HepG2 (cell line): ENCODE measurements at regions not wholly inside any gene's neighbourhood (a gene's known extent, or its start where the extent isn't known, plus 50 kb on each side); places are given as distances from the start of the nearest gene placed in this dataset.

ENCODE experiments used
- ATAC-seq: fragments of 200-7000 bp; cut with Tn5 transposase; 3 replicates; pipeline ENCODE4 v1.9.1; 2020; ENCODE audit warnings: mild to moderate bottlenecking, moderate library complexity
- BruUV-seq: library from RNA; stranded (reverse); fragments of 400-500 nt; replicated peaks from 2 replicates; lab custom pipeline; 2021; lab: Mats Ljungman, UMichigan
- CTCF ChIA-PET: fragments of 300-600 bp; formaldehyde crosslinking; extraction: SDS; loops from one replicate; lab custom pipeline; 2021; ENCODE audit warnings: low total read pairs, inconsistent platforms, low intra/inter-chr PET ratio; lab: Yijun Ruan, JAX
- POLR2A ChIA-PET: fragments of 350-600 bp; sonication (Branson Sonifier 250); formaldehyde crosslinking; loops from one replicate; lab custom pipeline; 2020; ENCODE audit warnings: antibody characterized with exemption, inconsistent platforms; lab: Yijun Ruan, JAX
- DNase-seq: peaks from one replicate; pipeline ENCODE4 v3.0.0-alpha.2; 2015; ENCODE audit warnings: low spot score
- FAIRE-seq: peaks from 3 replicates; lab custom pipeline; 2011; peaks lifted over from hg19 to GRCh38; lab: Jason Lieb, UNC
- H2AFZ ChIP-seq: one replicate; pipeline ENCODE4 v1.6.1; 2011; ENCODE audit warnings: low read length, inconsistent platforms
- H3K27ac ChIP-seq: fragments of 300-600 bp; 3 replicates; pipeline ENCODE4 v1.8.0; 2011; ENCODE audit warnings: mixed run types, mild to moderate bottlenecking, mixed read lengths, low read length, inconsistent platforms; ENCODE audit not compliant: insufficient read depth; ENCODE audit errors: extremely low read length
- H3K27me3 ChIP-seq, 2 experiments: fragments of 200-600 bp in 1 of 2; 2 replicates in 1 of 2; 3 replicates in 1 of 2; pipeline versions ENCODE4 v1.6.0 to v1.8.0; 2011; ENCODE audit warnings: low read length in 2 of 2, mild to moderate bottlenecking in 2 of 2, moderate library complexity in 2 of 2, inconsistent platforms in 1 of 2; ENCODE audit not compliant: insufficient read depth in 2 of 2, control insufficient read depth in 1 of 2
- H3K36me3 ChIP-seq, 2 experiments: fragments of 200-600 bp in 1 of 2; replicated peaks in 1 of 2; 2 replicates in 1 of 2; 3 replicates in 1 of 2; pipeline versions ENCODE4 v1.5.1 to v1.8.0; 2011; ENCODE audit warnings: low read length in 2 of 2, inconsistent platforms in 1 of 2; ENCODE audit not compliant: insufficient read depth in 2 of 2, control insufficient read depth in 1 of 2
- H3K4me1 ChIP-seq: 2 replicates; pipeline ENCODE4 v1.5.1; 2012; ENCODE audit warnings: low read length, inconsistent platforms; ENCODE audit not compliant: insufficient read depth
- H3K4me2 ChIP-seq: 2 replicates; pipeline ENCODE4 v1.6.0; 2011; ENCODE audit warnings: low read depth, low read length, inconsistent platforms
- H3K4me3 ChIP-seq, 3 experiments: fragments of 200-600 bp in 1 of 3; sonication (generic), shearing (Covaris generic) in 1 of 3; replicated peaks in 1 of 3; 2 replicates each; pipeline ENCODE4 v1.5.1; 2011 to 2016; ENCODE audit warnings: low read length in 3 of 3, inconsistent platforms in 2 of 3, low read depth in 2 of 3, mild to moderate bottlenecking in 2 of 3, control low read depth in 1 of 3, mixed read lengths in 1 of 3; ENCODE audit not compliant: insufficient read depth in 1 of 3
- H3K79me2 ChIP-seq: one replicate; pipeline ENCODE4 v1.6.1; 2011; ENCODE audit warnings: low read length, inconsistent platforms; ENCODE audit not compliant: insufficient read depth
- H3K9ac ChIP-seq: 2 replicates; pipeline ENCODE4 v1.6.0; 2011; ENCODE audit warnings: mild to moderate bottlenecking, low read depth, low read length, inconsistent platforms; ENCODE audit not compliant: insufficient read depth
- H3K9me3 ChIP-seq: 2 replicates; pipeline ENCODE4 v1.5.1; 2012; ENCODE audit warnings: mild to moderate bottlenecking, low read length
- H4K20me1 ChIP-seq: 2 replicates; pipeline ENCODE4 v1.6.0; 2011; ENCODE audit warnings: inconsistent platforms, mild to moderate bottlenecking, low read length, moderate library complexity; ENCODE audit not compliant: insufficient read depth
- ATF7-NPFF ChIP-seq: sonication (generic); formaldehyde crosslinking; IDR thresholded peaks from 2 replicates; pipeline ENCODE4 v1.8.1; 2023; ENCODE audit warnings: mild to moderate bottlenecking, low read depth, missing genetic modification reagents, moderate library complexity
- ESRRA ChIP-seq: sonication (generic); formaldehyde crosslinking; IDR thresholded peaks from 2 replicates; pipeline ENCODE4 v1.5.1; 2020; ENCODE audit warnings: mild to moderate bottlenecking, low read depth, missing genetic modification reagents
- KAT2B ChIP-seq: fragments of 150-350 bp; IDR thresholded peaks from 2 replicates; pipeline ENCODE4 v1.6.1; 2014; ENCODE audit warnings: low read depth, low read length, borderline replicate concordance
- NFYC ChIP-seq: IDR thresholded peaks from 2 replicates; pipeline ENCODE4 v1.6.1; 2016; ENCODE audit warnings: missing genetic modification reagents, missing compliant biosample characterization
- REXO4 ChIP-seq: sonication (generic); formaldehyde crosslinking; IDR thresholded peaks from 2 replicates; pipeline ENCODE4 v1.8.0; 2022; ENCODE audit warnings: missing genetic modification reagents, mild to moderate bottlenecking, borderline replicate concordance
- ZNF431 ChIP-seq: sonication (generic); formaldehyde crosslinking; IDR thresholded peaks from 2 replicates; pipeline ENCODE4 v1.9.0; 2022; ENCODE audit warnings: missing genetic modification reagents, low read depth, mild to moderate bottlenecking, borderline replicate concordance
- ZNF501 ChIP-seq: sonication (generic); formaldehyde crosslinking; IDR thresholded peaks from 2 replicates; pipeline ENCODE4 v1.5.1; 2020; ENCODE audit warnings: mild to moderate bottlenecking, moderate library complexity, missing genetic modification reagents
- ZNF550 ChIP-seq: sonication (generic); formaldehyde crosslinking; IDR thresholded peaks from 2 replicates; pipeline ENCODE4 v1.4.0; 2020; ENCODE audit warnings: mild to moderate bottlenecking, missing genetic modification reagents, borderline replicate concordance
- ZNF644 ChIP-seq: IDR thresholded peaks from 2 replicates; pipeline ENCODE4 v1.6.1; 2016; ENCODE audit warnings: low read depth
- WGBS: methylation state at CpG from one replicate; pipeline ENCODE4 v1.1.6; 2017; ENCODE audit warnings: low lambda C conversion rate; 5-methylcytosine and 5-hydroxymethylcytosine counted together
- in situ Hi-C: cut with HindIII; loops from 2 replicates; pipeline ENCODE4 v1.10.0; 2017; ENCODE audit warnings: low pct_unique_long_range_greater_than_20kb; ENCODE audit not compliant: extremely low pct_ligation_motif_present
- intact Hi-C: fragments of 100-400 bp; cut with micrococcal nuclease; formaldehyde crosslinking; loops from one replicate; pipeline ENCODE4 v1.10.0; 2022; ENCODE audit not compliant: unreplicated experiment
- TF ChIP-seq, protein P1 (sequence below): sonication (generic); formaldehyde crosslinking; IDR thresholded peaks from 2 replicates; pipeline ENCODE4 v1.5.1; 2020; ENCODE audit warnings: missing genetic modification reagents, mild to moderate bottlenecking, borderline replicate concordance
- TF ChIP-seq, protein P2 (sequence below): sonication (generic); formaldehyde crosslinking; IDR thresholded peaks from 2 replicates; pipeline ENCODE4 v1.8.0; 2022; ENCODE audit warnings: mild to moderate bottlenecking, missing genetic modification reagents
- TF ChIP-seq, protein P3 (sequence below): sonication (generic); formaldehyde crosslinking; IDR thresholded peaks from 2 replicates; pipeline ENCODE4 v1.4.0; 2020; ENCODE audit warnings: missing genetic modification reagents
- TF ChIP-seq, protein P4 (sequence below): sonication (generic); formaldehyde crosslinking; IDR thresholded peaks from 2 replicates; pipeline ENCODE4 v1.4.0; 2020; ENCODE audit warnings: missing genetic modification reagents, mild to moderate bottlenecking, borderline replicate concordance
- TF ChIP-seq, protein P5 (sequence below): sonication (generic); formaldehyde crosslinking; IDR thresholded peaks from 2 replicates; pipeline ENCODE4; 2020; ENCODE audit warnings: missing genetic modification reagents, mild to moderate bottlenecking, borderline replicate concordance

DNA sequence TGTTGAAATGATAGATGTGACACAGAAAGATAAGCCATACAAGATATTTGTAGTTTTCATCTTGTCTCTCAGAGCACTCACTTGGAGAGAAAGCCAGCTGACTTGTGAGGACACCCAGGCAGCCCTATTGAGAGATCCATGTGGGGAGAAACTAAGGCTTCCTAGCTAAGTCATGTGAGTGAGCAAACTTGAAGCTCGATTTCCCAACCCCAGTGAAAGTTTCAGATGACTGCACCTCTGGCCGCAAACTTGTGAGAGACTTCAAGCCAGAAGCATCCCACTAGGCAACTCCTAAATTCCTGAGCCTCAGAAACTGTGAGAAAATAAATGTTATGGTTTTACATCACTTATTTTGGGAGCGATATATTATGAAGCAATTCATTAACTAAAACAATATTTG, 832.3 kb downstream of the LTN1 start (continued):
- TF ChIP-seq, protein P1, sequence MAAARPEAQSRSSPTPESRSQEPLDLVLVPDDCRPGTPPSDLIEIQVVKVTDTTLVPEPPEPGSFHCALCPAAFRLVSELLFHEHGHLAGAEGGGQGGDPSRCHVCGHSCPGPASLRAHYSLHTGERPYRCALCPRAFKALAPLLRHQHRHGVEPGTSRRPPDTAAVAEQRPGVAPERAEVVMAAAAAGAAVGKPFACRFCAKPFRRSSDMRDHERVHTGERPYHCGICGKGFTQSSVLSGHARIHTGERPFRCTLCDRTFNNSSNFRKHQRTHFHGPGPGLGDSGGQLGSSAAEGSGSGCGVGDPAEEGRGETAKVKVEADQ (CRISPR knock-in tag), result no peak

DNA sequence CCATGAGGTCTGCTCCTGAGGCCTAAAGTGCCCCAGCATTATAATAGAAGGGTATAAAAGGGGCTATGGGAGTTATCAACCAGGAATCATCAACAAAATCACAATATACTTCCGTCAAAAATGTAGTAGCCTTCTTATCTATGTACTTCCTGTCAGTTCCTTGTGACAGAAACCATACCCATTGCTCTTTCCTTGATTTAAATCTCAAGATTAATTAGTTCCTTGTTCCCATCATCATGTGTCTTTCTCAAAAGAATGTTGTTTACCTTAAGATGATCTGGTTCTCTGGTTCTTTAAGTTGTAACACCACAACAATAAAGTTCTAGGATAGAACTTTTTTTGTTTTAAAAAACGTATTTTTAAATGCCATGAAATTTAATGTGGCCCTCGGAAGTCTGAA, 833.3 kb downstream of the LTN1 start:
- no peak overlapping the region for H3K9ac ChIP-seq
- no peak overlapping the region for H2AFZ ChIP-seq
- no peaks in the 10 kb centered on the region for H3K36me3 ChIP-seq
- H3K9me3 ChIP-seq, result peaks cover 69% of the 10 kb centered on the region
- CTCF ChIA-PET, result no interaction called here
- in situ Hi-C loops (no loop called here), intact Hi-C loops (no loop called here)
- no peak overlapping the region for H3K4me3 ChIP-seq
- H3K79me2 ChIP-seq, result no peaks in the 10 kb centered on the region
- no TSS peak for BruUV-seq
- H3K4me1 ChIP-seq, result no peaks in the 10 kb centered on the region
- no peaks in the 10 kb centered on the region for H3K27me3 ChIP-seq
- H3K27ac ChIP-seq, result no peak overlapping the region
- FAIRE-seq, result no peak
- DNase-seq, result no peak
- no peaks in the 10 kb centered on the region for H4K20me1 ChIP-seq
- POLR2A ChIA-PET, result no interaction called here
- WGBS, result 6% methylated on average over 3 of the region's 3 CpGs
- no peak overlapping the region for H3K4me2 ChIP-seq
- ATAC-seq, result no peak
- TF ChIP-seq KAT2B, result no peak
- TF ChIP-seq ZNF644 (CRISPR knock-in tag), result no peak
- TF ChIP-seq ATF7-NPFF (CRISPR knock-in tag), result no peak
- TF ChIP-seq, protein P2, sequence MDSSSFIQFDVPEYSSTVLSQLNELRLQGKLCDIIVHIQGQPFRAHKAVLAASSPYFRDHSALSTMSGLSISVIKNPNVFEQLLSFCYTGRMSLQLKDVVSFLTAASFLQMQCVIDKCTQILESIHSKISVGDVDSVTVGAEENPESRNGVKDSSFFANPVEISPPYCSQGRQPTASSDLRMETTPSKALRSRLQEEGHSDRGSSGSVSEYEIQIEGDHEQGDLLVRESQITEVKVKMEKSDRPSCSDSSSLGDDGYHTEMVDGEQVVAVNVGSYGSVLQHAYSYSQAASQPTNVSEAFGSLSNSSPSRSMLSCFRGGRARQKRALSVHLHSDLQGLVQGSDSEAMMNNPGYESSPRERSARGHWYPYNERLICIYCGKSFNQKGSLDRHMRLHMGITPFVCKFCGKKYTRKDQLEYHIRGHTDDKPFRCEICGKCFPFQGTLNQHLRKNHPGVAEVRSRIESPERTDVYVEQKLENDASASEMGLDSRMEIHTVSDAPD (CRISPR knock-in tag), result no peak
- no peak for TF ChIP-seq ZNF550 (CRISPR knock-in tag)
- TF ChIP-seq ESRRA (CRISPR knock-in tag), result no peak
- TF ChIP-seq, protein P3, sequence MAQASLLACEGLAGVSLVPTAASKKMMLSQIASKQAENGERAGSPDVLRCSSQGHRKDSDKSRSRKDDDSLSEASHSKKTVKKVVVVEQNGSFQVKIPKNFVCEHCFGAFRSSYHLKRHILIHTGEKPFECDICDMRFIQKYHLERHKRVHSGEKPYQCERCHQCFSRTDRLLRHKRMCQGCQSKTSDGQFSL (CRISPR knock-in tag), result no peak
- TF ChIP-seq, protein P4, sequence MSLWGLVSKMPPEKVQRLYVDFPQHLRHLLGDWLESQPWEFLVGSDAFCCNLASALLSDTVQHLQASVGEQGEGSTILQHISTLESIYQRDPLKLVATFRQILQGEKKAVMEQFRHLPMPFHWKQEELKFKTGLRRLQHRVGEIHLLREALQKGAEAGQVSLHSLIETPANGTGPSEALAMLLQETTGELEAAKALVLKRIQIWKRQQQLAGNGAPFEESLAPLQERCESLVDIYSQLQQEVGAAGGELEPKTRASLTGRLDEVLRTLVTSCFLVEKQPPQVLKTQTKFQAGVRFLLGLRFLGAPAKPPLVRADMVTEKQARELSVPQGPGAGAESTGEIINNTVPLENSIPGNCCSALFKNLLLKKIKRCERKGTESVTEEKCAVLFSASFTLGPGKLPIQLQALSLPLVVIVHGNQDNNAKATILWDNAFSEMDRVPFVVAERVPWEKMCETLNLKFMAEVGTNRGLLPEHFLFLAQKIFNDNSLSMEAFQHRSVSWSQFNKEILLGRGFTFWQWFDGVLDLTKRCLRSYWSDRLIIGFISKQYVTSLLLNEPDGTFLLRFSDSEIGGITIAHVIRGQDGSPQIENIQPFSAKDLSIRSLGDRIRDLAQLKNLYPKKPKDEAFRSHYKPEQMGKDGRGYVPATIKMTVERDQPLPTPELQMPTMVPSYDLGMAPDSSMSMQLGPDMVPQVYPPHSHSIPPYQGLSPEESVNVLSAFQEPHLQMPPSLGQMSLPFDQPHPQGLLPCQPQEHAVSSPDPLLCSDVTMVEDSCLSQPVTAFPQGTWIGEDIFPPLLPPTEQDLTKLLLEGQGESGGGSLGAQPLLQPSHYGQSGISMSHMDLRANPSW (CRISPR knock-in tag), result no peak
- no peak for TF ChIP-seq ZNF431 (CRISPR knock-in tag)
- TF ChIP-seq, protein P5, sequence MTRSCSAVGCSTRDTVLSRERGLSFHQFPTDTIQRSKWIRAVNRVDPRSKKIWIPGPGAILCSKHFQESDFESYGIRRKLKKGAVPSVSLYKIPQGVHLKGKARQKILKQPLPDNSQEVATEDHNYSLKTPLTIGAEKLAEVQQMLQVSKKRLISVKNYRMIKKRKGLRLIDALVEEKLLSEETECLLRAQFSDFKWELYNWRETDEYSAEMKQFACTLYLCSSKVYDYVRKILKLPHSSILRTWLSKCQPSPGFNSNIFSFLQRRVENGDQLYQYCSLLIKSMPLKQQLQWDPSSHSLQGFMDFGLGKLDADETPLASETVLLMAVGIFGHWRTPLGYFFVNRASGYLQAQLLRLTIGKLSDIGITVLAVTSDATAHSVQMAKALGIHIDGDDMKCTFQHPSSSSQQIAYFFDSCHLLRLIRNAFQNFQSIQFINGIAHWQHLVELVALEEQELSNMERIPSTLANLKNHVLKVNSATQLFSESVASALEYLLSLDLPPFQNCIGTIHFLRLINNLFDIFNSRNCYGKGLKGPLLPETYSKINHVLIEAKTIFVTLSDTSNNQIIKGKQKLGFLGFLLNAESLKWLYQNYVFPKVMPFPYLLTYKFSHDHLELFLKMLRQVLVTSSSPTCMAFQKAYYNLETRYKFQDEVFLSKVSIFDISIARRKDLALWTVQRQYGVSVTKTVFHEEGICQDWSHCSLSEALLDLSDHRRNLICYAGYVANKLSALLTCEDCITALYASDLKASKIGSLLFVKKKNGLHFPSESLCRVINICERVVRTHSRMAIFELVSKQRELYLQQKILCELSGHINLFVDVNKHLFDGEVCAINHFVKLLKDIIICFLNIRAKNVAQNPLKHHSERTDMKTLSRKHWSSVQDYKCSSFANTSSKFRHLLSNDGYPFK, result no peak
- no peak for TF ChIP-seq NFYC
- no peak for TF ChIP-seq REXO4
- no peak for TF ChIP-seq ZNF501
